GM19324 (cell line): ENCODE measurements at regions not wholly inside any gene's neighbourhood (a gene's known extent, or its start where the extent isn't known, plus 50 kb on each side); places are given as distances from the start of the nearest gene placed in this dataset.

ENCODE experiments used
- ATAC-seq: cut with Tn5 transposase; IDR thresholded peaks from one replicate; pipeline ENCODE4 v1.9.1; 2021; ENCODE audit warnings: mild to moderate bottlenecking, moderate library complexity; ENCODE audit not compliant: unreplicated experiment, low FRiP score

- no peak for ATAC-seq
Measured at GRCh38 chr2:205937211-205937610, 148.8 kb downstream of the INO80D start.

- ATAC-seq = no peak
Measured at GRCh38 chr2:205936446-205936845, 149.5 kb downstream of the INO80D start.

DNA sequence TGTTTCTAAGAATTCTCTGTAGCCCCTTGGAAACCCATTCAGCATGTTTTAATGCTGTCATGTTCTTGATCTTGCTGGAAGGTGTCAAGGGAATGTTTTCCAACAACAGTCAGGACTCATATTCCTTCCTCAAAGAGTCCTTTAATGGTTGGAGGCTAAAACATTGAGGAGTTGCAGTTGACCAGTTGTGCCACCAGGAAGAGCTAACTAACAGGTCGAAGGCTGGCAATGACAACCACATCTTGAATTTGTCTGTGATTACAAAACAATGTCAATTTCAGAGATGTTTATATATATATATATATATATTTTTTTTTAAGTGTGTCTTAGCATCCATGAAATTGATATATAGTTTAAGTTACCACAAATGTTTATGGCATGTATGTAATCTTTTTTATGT lies 151.5 kb downstream of the INO80D start:
- no peak for ATAC-seq

DNA sequence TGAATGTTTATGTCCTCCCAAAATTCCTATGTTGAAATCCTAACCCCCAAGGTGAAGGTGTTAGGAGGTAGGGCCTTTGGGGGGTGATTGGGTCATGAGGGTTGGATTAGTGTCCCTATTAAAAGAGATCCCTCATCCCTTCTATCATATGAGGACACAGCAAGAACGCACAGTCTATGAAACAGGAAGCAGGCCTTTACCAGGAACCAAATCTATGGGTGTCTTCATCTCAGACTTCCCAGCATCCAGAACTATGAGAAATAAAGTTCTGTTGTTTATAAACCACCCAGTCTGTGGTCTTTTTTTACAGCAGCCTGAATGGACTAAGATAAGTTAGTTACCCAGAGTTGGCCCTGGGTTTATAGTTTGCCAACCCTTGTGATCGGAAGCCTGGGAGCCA lies 153.1 kb downstream of the INO80D start:
- ATAC-seq = no peak

DNA sequence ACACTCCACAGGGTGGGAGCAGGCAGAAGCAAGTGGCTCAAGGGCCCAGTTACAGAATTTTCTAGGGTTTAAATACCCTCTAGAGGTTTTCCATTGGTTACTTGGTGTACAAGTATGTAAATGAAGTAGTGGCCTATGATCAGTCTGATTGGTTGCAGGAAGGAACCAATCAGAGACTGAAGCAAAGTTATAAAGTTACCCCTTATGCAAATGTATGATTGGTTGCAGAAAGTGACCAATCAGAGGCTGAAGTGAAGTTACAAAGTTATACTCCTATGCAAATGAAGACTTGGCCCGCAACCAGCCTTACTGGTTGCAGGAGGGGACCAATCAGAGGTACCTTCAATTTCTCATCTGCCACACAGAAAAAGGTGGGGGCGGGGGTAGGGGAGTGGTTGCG lies 154.6 kb downstream of the INO80D start:
- ATAC-seq = no peak

DNA sequence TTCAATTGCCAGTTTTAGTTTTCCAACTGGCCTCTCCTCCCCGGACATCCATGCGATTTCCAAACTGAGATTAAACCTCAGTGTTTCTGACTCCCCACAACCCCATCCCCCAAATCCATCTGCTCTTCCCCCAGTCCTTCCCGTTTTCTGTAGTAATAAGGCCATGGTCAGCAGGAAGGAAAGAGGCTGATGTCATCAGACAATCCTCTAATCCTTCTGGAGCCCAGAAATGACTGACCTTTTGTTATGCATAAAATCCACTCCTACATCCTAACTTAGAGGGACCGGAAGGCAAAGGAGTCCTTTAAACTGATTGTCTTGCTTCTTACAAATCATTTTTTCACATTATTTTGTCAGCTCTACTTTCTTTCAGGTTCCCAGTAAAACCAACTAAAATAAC lies 155.8 kb downstream of the INO80D start:
- ATAC-seq = no peak

- no peak for ATAC-seq
Measured at GRCh38 chr2:205929246-205929942, 156.6 kb downstream of the INO80D start.

GRCh38 chr2:205925373-205926337 lies 160.3 kb downstream of the INO80D start:
- peak; percentile 85 for ATAC-seq

DNA sequence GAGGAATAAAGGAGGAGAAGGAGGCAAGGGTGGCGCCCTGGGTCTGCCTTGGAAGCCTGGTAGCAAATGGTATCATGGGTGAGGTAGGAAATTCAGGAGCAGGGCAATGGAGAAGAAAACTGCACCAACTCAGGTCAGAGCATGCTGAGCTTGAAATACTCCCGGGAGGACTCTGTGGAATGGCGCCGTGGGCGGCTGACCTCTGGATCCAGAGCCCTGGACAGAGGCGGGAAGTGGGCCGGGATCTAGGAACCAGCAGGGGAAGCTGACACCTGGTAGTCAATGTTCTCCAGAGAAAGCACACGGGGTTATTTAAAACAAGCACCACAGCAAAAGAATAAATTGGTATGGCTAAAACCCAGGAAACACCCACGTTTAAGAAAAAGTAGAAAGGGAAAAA lies 161.3 kb downstream of the INO80D start:
- ATAC-seq = no peak

GRCh38 chr2:205915130-205915524 lies 170.8 kb downstream of the INO80D start:
- no peak for ATAC-seq

GRCh38 chr2:205914213-205915129 lies 171.5 kb downstream of the INO80D start:
- ATAC-seq = no peak

- ATAC-seq = no peak
Measured at GRCh38 chr2:205913668-205914067, 172.3 kb downstream of the INO80D start.

DNA sequence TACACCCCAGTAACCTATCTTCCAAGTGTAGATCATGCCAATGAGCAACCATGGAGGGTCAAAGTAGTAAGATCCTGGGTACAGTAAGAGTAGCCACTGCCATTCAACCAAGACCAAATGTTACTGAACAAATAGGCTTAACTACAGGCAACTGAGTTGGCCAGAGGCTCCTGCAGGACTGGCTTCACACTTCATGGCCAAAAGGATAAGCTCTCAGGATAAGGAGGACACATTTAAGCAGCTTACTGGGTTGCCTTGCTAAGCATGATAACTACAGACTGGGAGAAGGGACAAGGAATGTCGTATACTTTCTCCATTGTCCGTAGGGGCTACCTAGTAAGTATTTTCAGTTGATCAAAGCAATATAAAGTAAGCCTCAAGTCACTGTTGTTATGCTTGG lies 174.7 kb downstream of the INO80D start:
- no peak for ATAC-seq

DNA sequence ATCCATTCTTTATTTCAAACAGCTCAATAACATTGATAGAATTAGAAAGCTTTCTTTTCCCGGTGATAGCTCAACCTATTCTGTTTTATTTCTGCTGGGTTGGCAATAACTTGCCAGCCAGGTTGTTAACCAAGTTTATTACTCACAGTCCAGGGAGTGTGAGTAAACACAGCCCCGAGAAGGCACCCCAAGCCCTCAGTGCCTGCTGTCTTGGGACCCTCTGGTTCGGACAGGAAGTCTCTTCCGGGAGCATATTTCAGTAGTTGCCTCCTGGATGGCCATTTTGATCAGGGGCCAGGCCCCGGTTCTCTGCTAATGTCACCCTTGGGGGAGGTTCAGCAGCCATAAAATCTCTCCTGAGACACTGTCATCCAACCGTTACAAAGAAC lies 176.8 kb downstream of the INO80D start:
- no peak for ATAC-seq

DNA sequence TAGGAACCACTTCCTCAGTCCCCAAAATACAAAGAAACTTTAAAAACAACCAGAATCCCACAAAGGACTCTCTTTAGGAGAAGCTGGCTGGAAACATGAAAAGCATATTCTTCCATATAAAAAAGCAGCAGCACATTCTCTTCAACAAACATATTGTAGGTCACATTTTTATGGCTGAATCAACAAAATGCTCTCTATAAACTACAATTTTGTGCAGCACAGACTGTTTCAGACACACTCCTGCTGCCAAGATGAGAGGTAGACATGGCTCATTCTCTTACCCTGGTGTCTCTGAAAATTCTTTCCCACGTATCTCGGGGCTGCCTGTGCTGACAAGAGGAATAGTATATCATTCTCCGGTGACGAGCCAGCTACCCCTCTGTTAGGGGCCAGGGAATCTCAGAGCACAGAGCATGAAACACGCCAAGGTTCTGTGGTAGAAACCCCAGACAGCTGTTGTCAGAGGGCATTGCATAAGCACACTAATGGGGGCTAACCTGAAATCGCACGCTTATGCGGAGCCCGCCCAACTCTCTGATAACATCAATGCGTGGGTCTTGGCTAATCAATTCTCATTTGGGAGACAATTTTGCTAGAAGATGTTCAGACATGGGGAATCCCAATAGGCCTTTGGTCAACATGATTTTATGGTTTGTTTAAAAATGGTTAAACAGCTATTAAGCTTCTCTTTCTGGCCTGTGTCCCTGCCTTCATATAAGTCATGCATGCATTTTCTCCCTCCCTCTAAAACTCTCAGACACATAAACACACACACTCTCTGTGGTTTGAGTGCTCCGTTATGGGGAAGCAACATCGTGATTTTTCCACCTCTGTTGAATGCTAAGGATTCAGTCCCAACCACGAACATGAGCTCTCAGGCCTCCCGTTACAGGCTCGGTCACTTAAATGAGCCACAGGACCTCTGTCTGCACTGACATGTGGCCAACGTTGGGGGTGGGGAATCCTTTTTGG lies 177.5 kb downstream of the INO80D start:
- ATAC-seq = no peak

DNA sequence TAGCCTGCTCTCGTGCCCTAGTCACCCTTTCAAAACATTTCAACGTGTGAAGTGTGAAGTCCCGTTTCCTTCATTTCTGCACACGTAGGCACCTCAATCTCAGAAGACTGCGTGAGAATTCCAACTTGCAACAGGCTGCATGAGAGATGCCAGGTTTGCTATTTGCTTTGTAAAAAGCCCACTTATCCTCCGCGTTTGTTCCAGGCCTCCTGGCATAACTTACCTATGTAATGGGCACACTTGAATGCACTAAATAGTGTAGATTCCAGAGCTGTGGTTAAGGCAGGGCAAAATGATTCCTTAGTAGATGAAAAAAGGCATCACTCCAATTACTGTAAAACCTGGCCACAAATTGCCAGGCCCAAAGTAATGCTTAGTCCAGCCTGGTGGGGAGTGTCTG lies 179.6 kb downstream of the INO80D start:
- ATAC-seq = no peak

DNA sequence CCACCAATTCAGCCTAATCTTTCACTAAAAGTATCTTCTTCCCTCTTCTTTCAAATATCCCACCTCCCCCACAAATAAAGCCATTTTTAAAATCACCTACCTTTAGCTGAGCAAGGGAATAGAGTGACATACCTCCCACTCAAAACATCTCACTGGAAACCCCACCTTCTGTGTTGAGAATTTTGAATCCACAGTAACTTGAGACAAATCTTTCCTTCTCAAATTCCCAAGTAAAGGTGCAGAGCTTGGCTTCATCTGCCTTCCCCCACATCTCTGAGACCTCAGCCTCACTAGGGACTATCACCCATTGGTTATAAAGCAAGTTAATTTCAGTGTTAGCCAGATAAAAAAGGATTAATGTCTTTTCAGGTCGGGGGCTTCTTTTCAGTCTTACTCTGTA lies 180.4 kb downstream of the INO80D start:
- no peak for ATAC-seq

GRCh38 chr2:205904873-205905272 lies 181.1 kb downstream of the INO80D start:
- ATAC-seq = no peak

- ATAC-seq = peak; percentile 67
Measured at GRCh38 chr2:205903549-205904129, 182.3 kb downstream of the INO80D start.
